ENCODE measurements at regions not wholly inside any gene's neighbourhood (a gene's known extent, or its start where the extent isn't known, plus 50 kb on each side); places are given as distances from the start of the nearest gene placed in this dataset.

- TF ChIP-seq CTCF (IDR thresholded peaks at IDR 0.05; ENCODE audit: control extremely low read depth in 1 of 3, insufficient read depth in 1 of 3, low read depth in 1 of 3, low read length in 3 of 3): no peak
- TF ChIP-seq CEBPB (IDR thresholded peaks at IDR 0.05; ENCODE audit: low read depth, low read length): no peak
- TF ChIP-seq CHD2 (IDR thresholded peaks at IDR 0.05; ENCODE audit: low read length): no peak
- no peak for TF ChIP-seq EZH2 (IDR thresholded peaks at IDR 0.05; ENCODE audit: low read depth, low read length, severe bottlenecking)
- no peak for TF ChIP-seq USF2 (IDR thresholded peaks at IDR 0.05; ENCODE audit: low read length)
- TF ChIP-seq KDM5A (IDR thresholded peaks at IDR 0.05; ENCODE audit: low read length): no peak
- TF ChIP-seq EP300 (IDR thresholded peaks at IDR 0.05; ENCODE audit: borderline replicate concordance in 1 of 2, low read depth in 2 of 2, low read length in 2 of 2): no peak
- no peak for TF ChIP-seq SP1 (IDR thresholded peaks at IDR 0.05; ENCODE audit: low read depth, low read length)
- TF ChIP-seq MAFK (IDR thresholded peaks at IDR 0.05; ENCODE audit: low read depth, low read length): no peak
- TF ChIP-seq ATF2 (IDR thresholded peaks at IDR 0.05; ENCODE audit: low read length): no peak
- no peak for TF ChIP-seq RAD21 (IDR thresholded peaks at IDR 0.05 in 1 of 2, conservative IDR thresholded peaks at IDR 0.05 in 1 of 2; ENCODE audit: low read depth in 2 of 2, low read length in 2 of 2)
- TF ChIP-seq POLR2A (IDR thresholded peaks at IDR 0.05; ENCODE audit: control extremely low read depth in 1 of 2, low read depth in 2 of 2, low read length in 2 of 2): no peak
- no peak for TF ChIP-seq SUZ12 (IDR thresholded peaks at IDR 0.05; ENCODE audit: low read length)
Observed at GRCh38 chr9:19938990-19939733, 150.3 kb upstream of the SLC24A2 start.

All from H1 (cell line).